G401 (cell line): ENCODE measurements at regions not wholly inside any gene's neighbourhood (a gene's known extent, or its start where the extent isn't known, plus 50 kb on each side); places are given as distances from the start of the nearest gene placed in this dataset.
"Not testable (repeated sequence)": the region's sequence is repeated elsewhere in the genome, so short reads cannot be mapped to it uniquely, and the experiment has no call there.

Experiments used
- DNase-seq: peaks from one replicate; pipeline ENCODE4 v3.0.0-alpha.2; 2015; ENCODE audit warnings: low spot score
- in situ Hi-C: cut with HindIII; loops from 2 replicates; pipeline ENCODE4 v1.10.0; 2016; ENCODE audit warnings: low sequenced_read_pairs, mixed read lengths

GRCh38 chr10:28971764-28972163 is 294.4 kb downstream of the BAMBI start:
- in situ Hi-C loops: no loop called here
- DNase-seq: no peak

- no peak for DNase-seq
- in situ Hi-C loops: no loop called here
These were observed 296.1 kb downstream of the BAMBI start for GRCh38 chr10:28973309-28973972.

- in situ Hi-C loops: no loop called here
- no peak for DNase-seq
These were observed 298.7 kb downstream of the BAMBI start for GRCh38 chr10:28975891-28976531.

GRCh38 chr10:28977518-28977917 is 300.2 kb downstream of the BAMBI start:
- in situ Hi-C loops: no loop called here
- DNase-seq: no peak

- DNase-seq: no peak
- in situ Hi-C loops: no loop called here
These were observed 302.9 kb downstream of the BAMBI start for GRCh38 chr10:28980264-28980663.

GRCh38 chr10:28981007-28981406 is 303.7 kb downstream of the BAMBI start:
- DNase-seq: no peak
- in situ Hi-C loops: no loop called here

GRCh38 chr10:28982974-28983373 is 305.7 kb downstream of the BAMBI start:
- in situ Hi-C loops: no loop called here
- DNase-seq: no peak

- no peak for DNase-seq
- in situ Hi-C loops: no loop called here
These were observed 305.1 kb upstream of the LYZL1 start for GRCh38 chr10:28983799-28984198.

- in situ Hi-C loops: no loop called here
- no peak for DNase-seq
These were observed 304.4 kb upstream of the LYZL1 start for GRCh38 chr10:28984431-28984830.

GRCh38 chr10:28985137-28985885 is 303.6 kb upstream of the LYZL1 start:
- no peak for DNase-seq
- in situ Hi-C loops: no loop called here

- in situ Hi-C loops: no loop called here
- no peak for DNase-seq
These were observed 302.6 kb upstream of the LYZL1 start for GRCh38 chr10:28986117-28986792.

GRCh38 chr10:28986856-28987255 is 302.0 kb upstream of the LYZL1 start:
- in situ Hi-C loops: no loop called here
- DNase-seq: no peak

- DNase-seq: no peak
- in situ Hi-C loops: no loop called here
These were observed 301.1 kb upstream of the LYZL1 start for GRCh38 chr10:28987555-28988320.

- in situ Hi-C loops: no loop called here
These were observed 299.9 kb upstream of the LYZL1 start for GRCh38 chr10:28988980-28989379.

GRCh38 chr10:28991333-28992270 is 297.3 kb upstream of the LYZL1 start:
- DNase-seq: peak; percentile 34
- in situ Hi-C loops: no loop called here

More at GRCh38 chr10:28988980-28989379, 299.9 kb upstream of the LYZL1 start:
- DNase-seq: no peak

GRCh38 chr10:28993056-28993455 is 295.8 kb upstream of the LYZL1 start:
- in situ Hi-C loops: no loop called here
- no peak for DNase-seq

- in situ Hi-C loops: no loop called here
- DNase-seq: no peak
These were observed 295.0 kb upstream of the LYZL1 start for GRCh38 chr10:28993861-28994260.

GRCh38 chr10:28994802-28995201 is 294.1 kb upstream of the LYZL1 start:
- in situ Hi-C loops, DNase-seq: not testable (repeated sequence)
